ENCODE measurements at regions not wholly inside any gene's neighbourhood (a gene's known extent, or its start where the extent isn't known, plus 50 kb on each side); places are given as distances from the start of the nearest gene placed in this dataset.

GRCh38 chr3:70564552-70564951, 252.1 kb upstream of the MDFIC2 start:
- dilution Hi-C loops (cut with MboI; ENCODE audit: extremely low pct_ligation_motif_present, low sequenced_read_pairs) (no loop called here), intact Hi-C loops (cut with micrococcal nuclease) (no loop called here)
- no peak for DNase-seq (ENCODE audit: low read depth, low spot score)
- Histone ChIP-seq H3K9ac (replicated peaks; ENCODE audit: extremely low read depth, insufficient read depth, low read length) (no peak overlapping the region), H3K36me3 (ENCODE audit: control insufficient read depth in 2 of 2, extremely low read depth in 1 of 2, insufficient read depth in 2 of 2, low read length in 2 of 2) (no peaks in the 10 kb centered on the region), H3K4me2 (ENCODE audit: insufficient read depth, low read length) (no peak overlapping the region), H3K4me3 (replicated peaks in 1 of 3; ENCODE audit: insufficient read depth in 1 of 3, low read depth in 1 of 3, low read length in 3 of 3) (no peak overlapping the region), H3K27ac (ENCODE audit: insufficient read depth, low read depth, low read length) (no peak overlapping the region), H3K27me3 (ENCODE audit: control insufficient read depth in 2 of 2, insufficient read depth in 2 of 2, low read length in 2 of 2) (peaks cover 0 to 3% of the 10 kb centered on the region in 2 experiments), H3K9me1 (replicated peaks; ENCODE audit: control insufficient read depth, extremely low read depth, insufficient read depth, low read length) (no peaks in the 10 kb centered on the region), H4K20me1 (replicated peaks; ENCODE audit: control insufficient read depth, extremely low read depth, insufficient read depth, low read length) (no peaks in the 10 kb centered on the region), H3K79me2 (ENCODE audit: control insufficient read depth, insufficient read depth, low read length) (no peaks in the 10 kb centered on the region), H3K9me3 (replicated peaks; ENCODE audit: control insufficient read depth, insufficient read depth, low read length) (no peaks in the 10 kb centered on the region), H2AFZ (ENCODE audit: low read depth, low read length) (no peak overlapping the region), H3K4me1 (ENCODE audit: control insufficient read depth, extremely low read depth, insufficient read depth, low read length) (no peaks in the 10 kb centered on the region)
- no TSS peak for BruUV-seq (replicated peaks)
- CTCF ChIA-PET, result no interaction called here
- TF ChIP-seq GATA2 (IDR thresholded peaks at IDR 0.05; ENCODE audit: insufficient read depth, insufficient read length, low read depth, low read length), result no peak
- no peak for TF ChIP-seq MYC (IDR thresholded peaks at IDR 0.05; ENCODE audit: low read depth, low read length)
- TF ChIP-seq JUN (IDR thresholded peaks at IDR 0.05; ENCODE audit: borderline replicate concordance, insufficient read depth, insufficient read length, low read depth), result no peak
- no peak for FAIRE-seq
- POLR2A ChIA-PET, result no interaction called here

- no TSS peak for BruUV-seq (replicated peaks)
- intact Hi-C loops (cut with micrococcal nuclease) (no loop called here), dilution Hi-C loops (cut with MboI; ENCODE audit: extremely low pct_ligation_motif_present, low sequenced_read_pairs) (no loop called here)
- H3K36me3 ChIP-seq (ENCODE audit: control insufficient read depth in 2 of 2, extremely low read depth in 1 of 2, insufficient read depth in 2 of 2, low read length in 2 of 2), result no peaks in the 10 kb centered on the region
- H4K20me1 ChIP-seq (replicated peaks; ENCODE audit: control insufficient read depth, extremely low read depth, insufficient read depth, low read length), result no peaks in the 10 kb centered on the region
- ChIA-PET POLR2A (no interaction called here), CTCF (no interaction called here)
- H3K9me3 ChIP-seq (replicated peaks; ENCODE audit: control insufficient read depth, insufficient read depth, low read length), result no peaks in the 10 kb centered on the region
- FAIRE-seq (no peak), DNase-seq (ENCODE audit: low read depth, low spot score) (no peak)
- peaks cover 0 to 3% of the 10 kb centered on the region in 2 experiments for H3K27me3 ChIP-seq (ENCODE audit: control insufficient read depth in 2 of 2, insufficient read depth in 2 of 2, low read length in 2 of 2)
- no peaks in the 10 kb centered on the region for H3K4me1 ChIP-seq (ENCODE audit: control insufficient read depth, extremely low read depth, insufficient read depth, low read length)
- no peak overlapping the region for H3K4me3 ChIP-seq (replicated peaks in 1 of 3; ENCODE audit: insufficient read depth in 1 of 3, low read depth in 1 of 3, low read length in 3 of 3)
- H3K79me2 ChIP-seq (ENCODE audit: control insufficient read depth, insufficient read depth, low read length), result no peaks in the 10 kb centered on the region
- TF ChIP-seq MYC (IDR thresholded peaks at IDR 0.05; ENCODE audit: low read depth, low read length) (no peak), EZH2 (IDR thresholded peaks at IDR 0.05; ENCODE audit: borderline replicate concordance, low read depth, low read length, severe bottlenecking) (no peak), GATA2 (IDR thresholded peaks at IDR 0.05; ENCODE audit: insufficient read depth, insufficient read length, low read depth, low read length) (no peak), POLR2A (IDR thresholded peaks at IDR 0.05; ENCODE audit: low read depth, low read length) (no peak), MAX (IDR thresholded peaks at IDR 0.05; ENCODE audit: insufficient read depth, insufficient read length) (no peak), CTCF (IDR thresholded peaks at IDR 0.05; ENCODE audit: extremely low read depth in 1 of 2, insufficient read depth in 1 of 2, low read depth in 1 of 2, low read length in 2 of 2) (no peak), POLR2AphosphoS5 (IDR thresholded peaks at IDR 0.05; ENCODE audit: insufficient read depth, low read depth, low read length) (no peak)
- no peak overlapping the region for H2AFZ ChIP-seq (ENCODE audit: low read depth, low read length)
- H3K9ac ChIP-seq (replicated peaks; ENCODE audit: extremely low read depth, insufficient read depth, low read length), result no peak overlapping the region
- no peak overlapping the region for H3K4me2 ChIP-seq (ENCODE audit: insufficient read depth, low read length)
- no peaks in the 10 kb centered on the region for H3K9me1 ChIP-seq (replicated peaks; ENCODE audit: control insufficient read depth, extremely low read depth, insufficient read depth, low read length)
- no peak overlapping the region for H3K27ac ChIP-seq (ENCODE audit: insufficient read depth, low read depth, low read length)
Observed at GRCh38 chr3:70561796-70562195, 249.4 kb upstream of the MDFIC2 start.

All from endothelial cell of umbilical vein (primary cell).